ENCODE measurements at regions not wholly inside any gene's neighbourhood (a gene's known extent, or its start where the extent isn't known, plus 50 kb on each side); places are given as distances from the start of the nearest gene placed in this dataset.
A peak's percentile ranks its signal among the peaks of the same experiment; 100 is the strongest.

GRCh38 chr21:19850157-19850556 lies 1148.1 kb upstream of the NCAM2 start:
- no peak for DNase-seq (ENCODE audit: low spot score)

- DNase-seq (ENCODE audit: low spot score) = no peak
Measured at GRCh38 chr21:19853061-19853460, 1145.1 kb upstream of the NCAM2 start.

- DNase-seq (ENCODE audit: low spot score) = no peak
Measured at GRCh38 chr21:19853709-19854575, 1144.3 kb upstream of the NCAM2 start.

GRCh38 chr21:19855522-19855921 lies 1142.7 kb upstream of the NCAM2 start:
- DNase-seq (ENCODE audit: low spot score) = no peak

GRCh38 chr21:19864476-19864875 lies 1133.7 kb upstream of the NCAM2 start:
- peak; percentile 3 for DNase-seq (ENCODE audit: low spot score)

- no peak for DNase-seq (ENCODE audit: low spot score)
Measured at GRCh38 chr21:19870682-19871081, 1127.5 kb upstream of the NCAM2 start.

- DNase-seq (ENCODE audit: low spot score) = no peak
Measured at GRCh38 chr21:19874521-19874920, 1123.7 kb upstream of the NCAM2 start.

- no peak for DNase-seq (ENCODE audit: low spot score)
Measured at GRCh38 chr21:19878133-19878532, 1120.1 kb upstream of the NCAM2 start.

- no peak for DNase-seq (ENCODE audit: low spot score)
Measured at GRCh38 chr21:19899645-19900044, 1098.6 kb upstream of the NCAM2 start.

- DNase-seq (ENCODE audit: low spot score) = no peak
Measured at GRCh38 chr21:19900149-19900548, 1098.1 kb upstream of the NCAM2 start.

GRCh38 chr21:19908390-19908789 lies 1089.8 kb upstream of the NCAM2 start:
- no peak for DNase-seq (ENCODE audit: low spot score)

GRCh38 chr21:19914028-19914427 lies 1084.2 kb upstream of the NCAM2 start:
- DNase-seq (ENCODE audit: low spot score) = no peak

GRCh38 chr21:19921211-19921610 lies 1077.0 kb upstream of the NCAM2 start:
- no peak for DNase-seq (ENCODE audit: low spot score)

- no peak for DNase-seq (ENCODE audit: low spot score)
Measured at GRCh38 chr21:19922122-19922521, 1076.1 kb upstream of the NCAM2 start.

GRCh38 chr21:19935467-19935866 lies 1062.7 kb upstream of the NCAM2 start:
- no peak for DNase-seq (ENCODE audit: low spot score)

GRCh38 chr21:19937619-19938018 lies 1060.6 kb upstream of the NCAM2 start:
- DNase-seq (ENCODE audit: low spot score) = no peak

GRCh38 chr21:19941626-19942025 lies 1056.6 kb upstream of the NCAM2 start:
- no peak for DNase-seq (ENCODE audit: low spot score)

- no peak for DNase-seq (ENCODE audit: low spot score)
Measured at GRCh38 chr21:19950347-19950746, 1047.9 kb upstream of the NCAM2 start.

- DNase-seq (ENCODE audit: low spot score) = no peak
Measured at GRCh38 chr21:19969156-19969555, 1029.1 kb upstream of the NCAM2 start.

GRCh38 chr21:19981938-19982337 lies 1016.3 kb upstream of the NCAM2 start:
- no peak for DNase-seq (ENCODE audit: low spot score)

- DNase-seq (ENCODE audit: low spot score) = no peak
Measured at GRCh38 chr21:19986396-19986795, 1011.8 kb upstream of the NCAM2 start.

GRCh38 chr21:19987671-19988070 lies 1010.5 kb upstream of the NCAM2 start:
- DNase-seq (ENCODE audit: low spot score) = no peak

- no peak for DNase-seq (ENCODE audit: low spot score)
Measured at GRCh38 chr21:19992540-19992939, 1005.7 kb upstream of the NCAM2 start.

- no peak for DNase-seq (ENCODE audit: low spot score)
Measured at GRCh38 chr21:19993268-19993667, 1004.9 kb upstream of the NCAM2 start.

Measured in HuH-7.5 (cell line).